ENCODE measurements at regions not wholly inside any gene's neighbourhood (a gene's known extent, or its start where the extent isn't known, plus 50 kb on each side); places are given as distances from the start of the nearest gene placed in this dataset.

- Histone ChIP-seq H3K4me3 (ENCODE audit: insufficient read depth in 1 of 2, low read depth in 1 of 2, low read length in 2 of 2) (no peak overlapping the region), H4K91ac (ENCODE audit: low read length) (no peak overlapping the region), H2BK15ac (ENCODE audit: low read depth, poor library complexity, severe bottlenecking) (no peak overlapping the region), H3K4me1 (ENCODE audit: control insufficient read depth, insufficient read depth, low read depth, low read length) (no peaks in the 10 kb centered on the region), H3K14ac (ENCODE audit: low read length in 2 of 2) (no peak overlapping the region), H3K9me3 (ENCODE audit: control insufficient read depth, low read length) (no peaks in the 10 kb centered on the region), H3K4me2 (ENCODE audit: low read length, poor library complexity, severe bottlenecking) (no peak overlapping the region), H2BK12ac (ENCODE audit: low read length in 2 of 2) (no peak overlapping the region), H3K4ac (ENCODE audit: low read depth in 1 of 2, low read length in 2 of 2) (no peak overlapping the region), H2AK5ac (ENCODE audit: low read length, severe bottlenecking) (no peak overlapping the region), H4K8ac (ENCODE audit: low read length) (no peak overlapping the region), H3K18ac (ENCODE audit: low read depth in 1 of 2, low read length in 2 of 2) (no peak overlapping the region), H3K36me3 (ENCODE audit: control insufficient read depth in 1 of 2, insufficient read depth in 2 of 2, low read depth in 1 of 2, low read length in 2 of 2) (no peaks in the 10 kb centered on the region), H3K9ac (ENCODE audit: low read length) (no peak overlapping the region), H3K23ac (ENCODE audit: low read length in 2 of 2) (no peak overlapping the region), H2BK120ac (ENCODE audit: low read depth, low read length) (no peak overlapping the region), H3K79me1 (replicated peaks; ENCODE audit: low read length, poor library complexity, severe bottlenecking) (no peaks in the 10 kb centered on the region), H3K27me3 (ENCODE audit: control insufficient read depth in 1 of 2, insufficient read depth in 1 of 2, low read length in 2 of 2) (peaks cover 0 to under 1% of the 10 kb centered on the region in 2 experiments), H3K27ac (ENCODE audit: low read length, poor library complexity, severe bottlenecking) (no peak overlapping the region), H2BK5ac (ENCODE audit: low read depth, low read length, poor library complexity, severe bottlenecking) (no peak overlapping the region), H2AFZ (ENCODE audit: low read depth, low read length) (no peak overlapping the region)
- no peak for DNase-seq
- WGBS = 67% methylated on average over 6 of the region's 7 CpGs
Observed at GRCh38 chr6:4678506-4679300, 97.5 kb upstream of the CDYL start.

- Histone ChIP-seq H2BK15ac (ENCODE audit: low read depth, poor library complexity, severe bottlenecking) (no peak overlapping the region), H3K4me3 (ENCODE audit: insufficient read depth in 1 of 2, low read depth in 1 of 2, low read length in 2 of 2) (no peak overlapping the region), H3K4me1 (ENCODE audit: control insufficient read depth, insufficient read depth, low read depth, low read length) (no peaks in the 10 kb centered on the region), H3K27ac (ENCODE audit: low read length, poor library complexity, severe bottlenecking) (no peak overlapping the region), H3K36me3 (ENCODE audit: control insufficient read depth in 1 of 2, insufficient read depth in 2 of 2, low read depth in 1 of 2, low read length in 2 of 2) (no peaks in the 10 kb centered on the region), H4K91ac (ENCODE audit: low read length) (no peak overlapping the region), H2BK12ac (ENCODE audit: low read length in 2 of 2) (no peak overlapping the region), H3K27me3 (ENCODE audit: control insufficient read depth in 1 of 2, insufficient read depth in 1 of 2, low read length in 2 of 2) (no peaks in the 10 kb centered on the region), H2AK5ac (ENCODE audit: low read length, severe bottlenecking) (no peak overlapping the region), H3K23ac (ENCODE audit: low read length in 2 of 2) (no peak overlapping the region), H3K14ac (ENCODE audit: low read length in 2 of 2) (peak overlapping the region in 1 of 2 experiments; percentile 95), H4K8ac (ENCODE audit: low read length) (no peak overlapping the region), H3K9me3 (ENCODE audit: control insufficient read depth, low read length) (no peaks in the 10 kb centered on the region), H3K4ac (ENCODE audit: low read depth in 1 of 2, low read length in 2 of 2) (no peak overlapping the region), H3K18ac (ENCODE audit: low read depth in 1 of 2, low read length in 2 of 2) (no peak overlapping the region), H2AFZ (ENCODE audit: low read depth, low read length) (no peak overlapping the region), H2BK5ac (ENCODE audit: low read depth, low read length, poor library complexity, severe bottlenecking) (no peak overlapping the region), H3K79me1 (replicated peaks; ENCODE audit: low read length, poor library complexity, severe bottlenecking) (no peaks in the 10 kb centered on the region), H3K9ac (ENCODE audit: low read length) (no peak overlapping the region), H3K4me2 (ENCODE audit: low read length, poor library complexity, severe bottlenecking) (no peak overlapping the region), H2BK120ac (ENCODE audit: low read depth, low read length) (no peak overlapping the region)
- DNase-seq = no peak
- WGBS = 94% methylated on average over 3 of the region's 4 CpGs
Observed at GRCh38 chr6:4677751-4678065, 98.5 kb upstream of the CDYL start.

GRCh38 chr6:4677011-4677750 lies 99.0 kb upstream of the CDYL start:
- no peak overlapping the region for H3K4ac ChIP-seq (ENCODE audit: low read depth in 1 of 2, low read length in 2 of 2)
- no peak overlapping the region for H3K23ac ChIP-seq (ENCODE audit: low read length in 2 of 2)
- WGBS = 83% methylated on average over 11 of the region's 11 CpGs
- H3K27me3 ChIP-seq (ENCODE audit: control insufficient read depth in 1 of 2, insufficient read depth in 1 of 2, low read length in 2 of 2) = no peaks in the 10 kb centered on the region
- no peak overlapping the region for H3K18ac ChIP-seq (ENCODE audit: low read depth in 1 of 2, low read length in 2 of 2)
- no peak overlapping the region for H2BK5ac ChIP-seq (ENCODE audit: low read depth, low read length, poor library complexity, severe bottlenecking)
- no peaks in the 10 kb centered on the region for H3K9me3 ChIP-seq (ENCODE audit: control insufficient read depth, low read length)
- H2BK12ac ChIP-seq (ENCODE audit: low read length in 2 of 2) = no peak overlapping the region
- no peak for DNase-seq
- peak overlapping the region in 1 of 2 experiments; percentile 95 for H3K14ac ChIP-seq (ENCODE audit: low read length in 2 of 2)
- H2BK120ac ChIP-seq (ENCODE audit: low read depth, low read length) = no peak overlapping the region
- H3K36me3 ChIP-seq (ENCODE audit: control insufficient read depth in 1 of 2, insufficient read depth in 2 of 2, low read depth in 1 of 2, low read length in 2 of 2) = no peaks in the 10 kb centered on the region
- H3K79me1 ChIP-seq (replicated peaks; ENCODE audit: low read length, poor library complexity, severe bottlenecking) = no peaks in the 10 kb centered on the region
- H3K27ac ChIP-seq (ENCODE audit: low read length, poor library complexity, severe bottlenecking) = no peak overlapping the region
- H2BK15ac ChIP-seq (ENCODE audit: low read depth, poor library complexity, severe bottlenecking) = no peak overlapping the region
- no peak overlapping the region for H3K4me3 ChIP-seq (ENCODE audit: insufficient read depth in 1 of 2, low read depth in 1 of 2, low read length in 2 of 2)
- H2AK5ac ChIP-seq (ENCODE audit: low read length, severe bottlenecking) = no peak overlapping the region
- H4K8ac ChIP-seq (ENCODE audit: low read length) = no peak overlapping the region
- no peak overlapping the region for H3K4me2 ChIP-seq (ENCODE audit: low read length, poor library complexity, severe bottlenecking)
- no peak overlapping the region for H2AFZ ChIP-seq (ENCODE audit: low read depth, low read length)
- no peak overlapping the region for H3K9ac ChIP-seq (ENCODE audit: low read length)
- no peaks in the 10 kb centered on the region for H3K4me1 ChIP-seq (ENCODE audit: control insufficient read depth, insufficient read depth, low read depth, low read length)
- H4K91ac ChIP-seq (ENCODE audit: low read length) = no peak overlapping the region

GRCh38 chr6:4676016-4676415 lies 100.2 kb upstream of the CDYL start:
- Histone ChIP-seq H2BK12ac (ENCODE audit: low read length in 2 of 2) (no peak overlapping the region), H3K27ac (ENCODE audit: low read length, poor library complexity, severe bottlenecking) (no peak overlapping the region), H2BK120ac (ENCODE audit: low read depth, low read length) (no peak overlapping the region), H3K27me3 (ENCODE audit: control insufficient read depth in 1 of 2, insufficient read depth in 1 of 2, low read length in 2 of 2) (no peaks in the 10 kb centered on the region), H3K4me1 (ENCODE audit: control insufficient read depth, insufficient read depth, low read depth, low read length) (no peaks in the 10 kb centered on the region), H2BK5ac (ENCODE audit: low read depth, low read length, poor library complexity, severe bottlenecking) (no peak overlapping the region), H2BK15ac (ENCODE audit: low read depth, poor library complexity, severe bottlenecking) (no peak overlapping the region), H3K9ac (ENCODE audit: low read length) (no peak overlapping the region), H4K8ac (ENCODE audit: low read length) (no peak overlapping the region), H3K23ac (ENCODE audit: low read length in 2 of 2) (no peak overlapping the region), H2AK5ac (ENCODE audit: low read length, severe bottlenecking) (no peak overlapping the region), H3K14ac (ENCODE audit: low read length in 2 of 2) (no peak overlapping the region), H3K18ac (ENCODE audit: low read depth in 1 of 2, low read length in 2 of 2) (no peak overlapping the region), H3K36me3 (ENCODE audit: control insufficient read depth in 1 of 2, insufficient read depth in 2 of 2, low read depth in 1 of 2, low read length in 2 of 2) (no peaks in the 10 kb centered on the region), H3K4ac (ENCODE audit: low read depth in 1 of 2, low read length in 2 of 2) (no peak overlapping the region), H3K4me2 (ENCODE audit: low read length, poor library complexity, severe bottlenecking) (no peak overlapping the region), H3K9me3 (ENCODE audit: control insufficient read depth, low read length) (no peaks in the 10 kb centered on the region), H3K4me3 (ENCODE audit: insufficient read depth in 1 of 2, low read depth in 1 of 2, low read length in 2 of 2) (no peak overlapping the region), H2AFZ (ENCODE audit: low read depth, low read length) (no peak overlapping the region), H3K79me1 (replicated peaks; ENCODE audit: low read length, poor library complexity, severe bottlenecking) (no peaks in the 10 kb centered on the region), H4K91ac (ENCODE audit: low read length) (no peak overlapping the region)
- DNase-seq = no peak
- 95% methylated on average over 9 of the region's 9 CpGs for WGBS

Data from mesenchymal stem cell (in vitro differentiated cells and primary cell).